ENCODE measurements at regions not wholly inside any gene's neighbourhood (a gene's known extent, or its start where the extent isn't known, plus 50 kb on each side); places are given as distances from the start of the nearest gene placed in this dataset.
"Not testable (repeated sequence)": the region's sequence is repeated elsewhere in the genome, so short reads cannot be mapped to it uniquely, and the experiment has no call there.

DNA sequence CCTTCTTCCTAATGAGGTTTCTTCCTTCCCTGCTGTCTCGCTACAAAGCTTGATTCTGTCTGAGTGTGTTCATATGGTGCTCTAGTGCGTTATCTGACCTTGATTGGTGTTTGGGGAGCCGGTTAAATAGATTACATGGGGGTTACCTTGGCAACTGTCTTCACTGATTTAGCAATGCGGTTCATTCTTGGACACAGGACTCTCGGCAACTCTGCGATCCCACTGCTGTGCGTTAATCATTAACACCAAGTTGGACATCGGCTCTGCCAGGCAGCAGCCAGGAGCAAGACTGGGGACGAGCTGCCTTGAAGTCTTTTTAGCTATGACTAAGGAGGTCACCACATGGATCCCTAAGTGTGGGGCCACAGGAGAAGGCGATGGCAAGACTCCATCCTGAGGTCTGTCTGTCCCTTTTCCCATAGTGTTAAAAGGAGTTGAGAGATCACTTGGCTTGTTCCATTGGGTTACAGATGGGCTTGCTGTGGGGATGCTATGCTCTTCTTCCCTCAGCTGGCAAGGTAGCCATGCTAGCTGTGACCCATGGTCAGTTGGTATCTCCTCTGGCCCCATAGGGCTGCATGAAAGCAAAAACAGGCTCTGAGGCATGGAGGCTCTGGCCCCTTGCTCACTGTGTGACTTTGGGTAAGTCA, 93.4 kb upstream of the MAMLD1 start:
- no peaks in the 10 kb centered on the region for H3K36me3 Mint-ChIP-seq
- Histone ChIP-seq H3K27me3 (ENCODE audit: control insufficient read depth in 2 of 2, insufficient read depth in 2 of 2, low read length in 2 of 2) (no peaks in the 10 kb centered on the region), H3K4me3 (ENCODE audit: low read length) (no peak overlapping the region), H3K4me1 (ENCODE audit: control insufficient read depth in 2 of 2, insufficient read depth in 2 of 2, low read length in 2 of 2) (no peaks in the 10 kb centered on the region), H3K27ac (ENCODE audit: low read depth, low read length) (no peak overlapping the region), H3K9me3 (ENCODE audit: control insufficient read depth in 2 of 3, low read length in 3 of 3) (no peaks in the 10 kb centered on the region), H3K36me3 (ENCODE audit: control insufficient read depth in 2 of 3, insufficient read depth in 3 of 3, low read length in 3 of 3) (no peaks in the 10 kb centered on the region)
- DNase-seq (no peak), ATAC-seq (no peak)
- H3K9me3 Mint-ChIP-seq, result peaks cover 0 to 6% (median 0%) of the 10 kb centered on the region in 11 donors
- CTCF ChIA-PET, result no interaction called here
- no peaks in the 10 kb centered on the region for H3K4me1 Mint-ChIP-seq
- H3K4me3 Mint-ChIP-seq, result no peak overlapping the region
- POLR2A ChIA-PET, result interaction anchor here (0.6 kb wide), 1 partner anchor 442 kb away, joined by 3 read pairs; no protein-coding TSS in a partner anchor
- intact Hi-C loops (cut with micrococcal nuclease), result no loop called here
- no peak overlapping the region for H3K27ac Mint-ChIP-seq
- peaks cover 0 to 11% (median 0%) of the 10 kb centered on the region in 5 donors for H3K27me3 Mint-ChIP-seq

DNA sequence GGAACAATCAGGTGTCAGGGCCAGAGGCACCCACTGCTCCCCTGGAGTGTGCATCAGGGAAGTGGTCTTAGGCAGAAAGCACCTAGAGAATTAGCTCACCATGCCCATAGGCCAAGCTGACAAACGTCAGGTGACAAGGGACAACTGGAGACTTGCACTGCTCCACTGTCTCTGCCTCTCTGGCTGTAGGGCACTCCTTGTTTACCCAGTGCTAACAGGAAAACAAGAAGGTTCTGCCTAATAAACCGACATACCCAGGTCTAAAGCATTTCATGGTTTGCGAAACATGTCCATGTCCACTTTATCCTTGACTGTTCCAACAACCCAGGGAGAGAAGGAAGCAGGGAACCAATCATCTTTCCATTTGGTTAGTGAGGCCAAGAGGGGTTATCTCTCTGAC, 92.5 kb upstream of the MAMLD1 start:
- Histone ChIP-seq H3K27me3 (ENCODE audit: control insufficient read depth in 2 of 2, insufficient read depth in 2 of 2, low read length in 2 of 2) (no peaks in the 10 kb centered on the region), H3K27ac (ENCODE audit: low read depth, low read length) (no peak overlapping the region), H3K9me3 (ENCODE audit: control insufficient read depth in 2 of 3, low read length in 3 of 3) (no peaks in the 10 kb centered on the region), H3K4me1 (ENCODE audit: control insufficient read depth in 2 of 2, insufficient read depth in 2 of 2, low read length in 2 of 2) (no peaks in the 10 kb centered on the region), H3K36me3 (ENCODE audit: control insufficient read depth in 2 of 3, insufficient read depth in 3 of 3, low read length in 3 of 3) (no peaks in the 10 kb centered on the region), H3K4me3 (ENCODE audit: low read length) (no peak overlapping the region)
- no peak overlapping the region for H3K4me3 Mint-ChIP-seq
- H3K27ac Mint-ChIP-seq, result no peak overlapping the region
- H3K9me3 Mint-ChIP-seq, result peaks cover 0 to 6% (median 0%) of the 10 kb centered on the region in 11 donors
- no peak for DNase-seq
- no peaks in the 10 kb centered on the region for H3K36me3 Mint-ChIP-seq
- H3K4me1 Mint-ChIP-seq, result no peaks in the 10 kb centered on the region
- H3K27me3 Mint-ChIP-seq, result peaks cover 0 to 11% (median 0%) of the 10 kb centered on the region in 5 donors
- intact Hi-C loops (cut with micrococcal nuclease), result no loop called here
- no peak for ATAC-seq
- POLR2A ChIA-PET, result interaction anchor here (0.6 kb wide), 1 partner anchor 441 kb away, joined by 3 read pairs; no protein-coding TSS in a partner anchor
- CTCF ChIA-PET, result no interaction called here

DNA sequence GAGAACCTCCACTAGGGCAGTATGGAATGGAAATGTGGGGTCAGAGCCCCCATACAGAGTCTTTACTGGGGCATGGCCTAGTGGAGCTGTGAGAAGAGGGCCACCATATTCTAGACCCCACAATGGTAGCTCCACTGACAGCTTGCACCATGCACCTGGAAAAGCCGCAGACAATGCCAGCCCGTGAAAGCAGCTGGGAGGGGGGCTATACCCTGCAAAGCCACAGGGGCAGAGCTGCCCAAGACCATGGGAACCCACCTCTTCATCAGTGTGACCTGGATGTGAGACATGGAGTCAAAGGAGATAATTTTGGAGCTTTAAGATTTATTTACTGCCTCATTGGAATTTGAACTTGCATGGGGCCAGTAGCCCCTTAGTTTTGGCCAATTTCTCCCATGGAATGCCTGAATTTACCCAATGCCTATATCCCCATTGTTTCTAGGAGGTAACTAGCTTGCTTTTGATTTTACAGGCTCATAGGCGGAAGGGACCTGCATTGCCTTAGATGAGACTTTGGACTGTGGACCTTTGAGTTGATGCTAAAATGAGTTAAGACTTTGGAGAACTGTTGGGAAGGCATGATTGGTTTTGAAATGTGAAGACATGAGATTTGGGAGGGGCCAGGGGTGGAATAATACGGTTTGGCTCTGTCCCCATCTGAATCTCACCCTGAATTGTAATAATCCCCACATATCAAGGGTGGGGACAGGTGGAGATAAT, 89.4 kb upstream of the MAMLD1 start:
- H3K9me3 ChIP-seq (ENCODE audit: control insufficient read depth in 2 of 3, low read length in 3 of 3); H3K27me3 ChIP-seq (ENCODE audit: control insufficient read depth in 2 of 2, insufficient read depth in 2 of 2, low read length in 2 of 2); H3K9me3 Mint-ChIP-seq; CTCF ChIA-PET; H3K4me3 Mint-ChIP-seq; POLR2A ChIA-PET; intact Hi-C loops (cut with micrococcal nuclease); H3K4me1 Mint-ChIP-seq; ATAC-seq; H3K27ac Mint-ChIP-seq; H3K27ac ChIP-seq (ENCODE audit: low read depth, low read length); DNase-seq; H3K36me3 Mint-ChIP-seq; H3K27me3 Mint-ChIP-seq; H3K36me3 ChIP-seq (ENCODE audit: control insufficient read depth in 2 of 3, insufficient read depth in 3 of 3, low read length in 3 of 3); H3K4me3 ChIP-seq (ENCODE audit: low read length); H3K4me1 ChIP-seq (ENCODE audit: control insufficient read depth in 2 of 2, insufficient read depth in 2 of 2, low read length in 2 of 2): not testable (repeated sequence)

DNA sequence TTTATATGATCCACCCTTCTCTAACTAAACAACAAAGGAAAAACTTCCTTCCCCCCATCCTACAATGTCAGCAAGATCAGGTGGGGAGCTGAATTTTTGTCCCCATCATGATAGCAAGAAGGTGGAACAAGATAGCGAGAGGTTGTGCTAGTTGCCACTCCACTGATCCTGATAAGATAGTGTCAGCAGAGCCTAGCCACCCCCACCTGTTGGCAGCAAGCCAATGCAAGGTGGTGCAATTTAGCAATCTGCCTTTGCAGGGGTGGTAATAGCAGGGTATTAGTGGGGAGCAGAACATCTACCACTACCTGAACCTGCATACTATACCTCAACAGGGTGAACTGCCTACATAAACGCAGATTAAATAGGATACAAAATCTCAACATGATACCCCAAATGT, 80.2 kb upstream of the MAMLD1 start:
- Histone ChIP-seq H3K27me3 (ENCODE audit: control insufficient read depth in 2 of 2, insufficient read depth in 2 of 2, low read length in 2 of 2) (no peaks in the 10 kb centered on the region), H3K36me3 (ENCODE audit: control insufficient read depth in 2 of 3, insufficient read depth in 3 of 3, low read length in 3 of 3) (no peaks in the 10 kb centered on the region), H3K9me3 (ENCODE audit: control insufficient read depth in 2 of 3, low read length in 3 of 3) (no peaks in the 10 kb centered on the region), H3K27ac (ENCODE audit: low read depth, low read length) (no peak overlapping the region), H3K4me3 (ENCODE audit: low read length) (no peak overlapping the region), H3K4me1 (ENCODE audit: control insufficient read depth in 2 of 2, insufficient read depth in 2 of 2, low read length in 2 of 2) (no peaks in the 10 kb centered on the region)
- Mint-ChIP-seq H3K9me3 (peaks cover 0 to 2% (median 0%) of the 10 kb centered on the region in 11 donors), H3K4me3 (no peak overlapping the region), H3K36me3 (no peaks in the 10 kb centered on the region), H3K4me1 (no peaks in the 10 kb centered on the region), H3K27ac (no peak overlapping the region), H3K27me3 (peaks cover 0 to 5% (median 0%) of the 10 kb centered on the region in 5 donors)
- ATAC-seq, result no peak
- intact Hi-C loops (cut with micrococcal nuclease), result no loop called here
- ChIA-PET CTCF (no interaction called here), POLR2A (no interaction called here)
- no peak for DNase-seq

DNA sequence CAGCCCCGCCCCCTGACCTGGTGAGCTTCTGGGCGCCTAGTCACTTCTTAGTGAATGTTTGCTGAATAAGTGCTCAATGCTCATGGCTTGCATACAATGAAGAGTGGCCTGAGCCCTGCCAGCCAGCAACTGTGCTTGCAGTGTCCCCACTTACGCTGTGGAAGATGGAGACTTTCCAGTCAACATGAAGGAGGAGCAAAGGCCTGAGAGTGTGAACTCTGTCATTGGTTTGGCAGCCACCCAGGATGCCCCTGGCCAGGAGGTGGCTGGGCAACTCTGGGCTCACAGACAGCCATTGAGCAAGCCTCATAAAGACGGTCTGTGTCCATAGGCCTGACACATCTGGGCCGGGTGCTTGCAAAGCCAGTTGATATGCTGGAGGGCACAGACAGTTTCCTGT, 72.1 kb upstream of the MAMLD1 start:
- no peaks in the 10 kb centered on the region for H3K4me1 ChIP-seq (ENCODE audit: control insufficient read depth in 2 of 2, insufficient read depth in 2 of 2, low read length in 2 of 2)
- CTCF ChIA-PET, result no interaction called here
- Mint-ChIP-seq H3K27me3 (peaks cover 0 to 8% (median 0%) of the 10 kb centered on the region in 5 donors), H3K4me3 (no peak overlapping the region), H3K9me3 (peaks cover 0 to 7% (median 0%) of the 10 kb centered on the region in 11 donors), H3K27ac (no peak overlapping the region), H3K36me3 (no peaks in the 10 kb centered on the region), H3K4me1 (no peaks in the 10 kb centered on the region)
- no peaks in the 10 kb centered on the region for H3K36me3 ChIP-seq (ENCODE audit: control insufficient read depth in 2 of 3, insufficient read depth in 3 of 3, low read length in 3 of 3)
- H3K9me3 ChIP-seq (ENCODE audit: control insufficient read depth in 2 of 3, low read length in 3 of 3), result no peaks in the 10 kb centered on the region
- H3K27ac ChIP-seq (ENCODE audit: low read depth, low read length), result no peak overlapping the region
- ATAC-seq (no peak), DNase-seq (no peak)
- no peaks in the 10 kb centered on the region for H3K27me3 ChIP-seq (ENCODE audit: control insufficient read depth in 2 of 2, insufficient read depth in 2 of 2, low read length in 2 of 2)
- POLR2A ChIA-PET, result no interaction called here
- no peak overlapping the region for H3K4me3 ChIP-seq (ENCODE audit: low read length)
- intact Hi-C loops (cut with micrococcal nuclease), result no loop called here

DNA sequence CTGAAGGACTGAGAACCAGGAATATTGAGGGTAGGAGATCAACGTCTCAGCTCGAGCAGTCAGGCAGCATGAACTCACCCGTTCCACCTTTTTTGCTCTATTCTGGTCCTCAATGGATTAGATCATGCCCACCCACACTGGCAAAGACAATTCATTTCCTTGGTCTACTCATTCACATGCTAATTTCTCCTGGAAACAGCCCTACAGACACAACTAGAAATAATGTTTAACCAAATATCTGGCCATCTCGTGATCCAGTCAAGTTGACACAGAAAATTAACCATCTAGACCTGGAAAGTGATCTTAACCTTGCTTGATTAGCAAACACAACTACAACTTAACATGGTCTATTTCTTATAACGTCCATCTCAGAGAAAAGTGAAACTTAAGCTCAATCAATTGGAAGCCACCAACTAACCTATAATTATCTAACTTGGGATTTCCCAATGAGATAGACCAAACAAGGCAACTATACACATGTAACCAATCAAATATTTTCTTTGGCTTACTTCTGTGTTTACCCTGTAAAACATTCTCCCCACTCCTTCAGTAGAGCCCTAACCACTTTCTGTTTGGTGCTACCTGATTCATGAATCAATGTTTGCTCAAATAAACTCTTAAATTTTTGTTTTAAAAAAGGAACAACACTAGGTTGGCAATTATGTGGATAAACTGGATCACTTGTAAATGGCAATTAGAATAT, 69.7 kb upstream of the MAMLD1 start:
- Mint-ChIP-seq H3K4me1 (peaks cover 0 to under 1% (median 0%) of the 10 kb centered on the region in 7 donors), H3K27ac (no peak overlapping the region)
- intact Hi-C loops (cut with micrococcal nuclease), result no loop called here

More for the DNA sequence above, 69.7 kb upstream of the MAMLD1 start:
- H3K27me3 Mint-ChIP-seq, result peaks cover 0 to 6% (median 0%) of the 10 kb centered on the region in 5 donors
- no peaks in the 10 kb centered on the region for H3K9me3 ChIP-seq (ENCODE audit: control insufficient read depth in 2 of 3, low read length in 3 of 3)
- ATAC-seq (no peak), DNase-seq (no peak)
- ChIA-PET POLR2A (no interaction called here), CTCF (no interaction called here)
- H3K4me3 Mint-ChIP-seq, result no peak overlapping the region
- peaks cover 0 to 7% (median 0%) of the 10 kb centered on the region in 11 donors for H3K9me3 Mint-ChIP-seq
- no peaks in the 10 kb centered on the region for H3K36me3 ChIP-seq (ENCODE audit: control insufficient read depth in 2 of 3, insufficient read depth in 3 of 3, low read length in 3 of 3)
- no peaks in the 10 kb centered on the region for H3K27me3 ChIP-seq (ENCODE audit: control insufficient read depth in 2 of 2, insufficient read depth in 2 of 2, low read length in 2 of 2)
- H3K4me3 ChIP-seq (ENCODE audit: low read length), result no peak overlapping the region
- H3K36me3 Mint-ChIP-seq, result no peaks in the 10 kb centered on the region
- H3K27ac ChIP-seq (ENCODE audit: low read depth, low read length), result no peak overlapping the region
- H3K4me1 ChIP-seq (ENCODE audit: control insufficient read depth in 2 of 2, insufficient read depth in 2 of 2, low read length in 2 of 2), result no peaks in the 10 kb centered on the region
